ENCODE measurements at regions not wholly inside any gene's neighbourhood (a gene's known extent, or its start where the extent isn't known, plus 50 kb on each side); places are given as distances from the start of the nearest gene placed in this dataset.

- TF ChIP-seq CTCF (IDR thresholded peaks at IDR 0.05; ENCODE audit: insufficient read depth, low read depth, low read length) (no peak), EZH2 (IDR thresholded peaks at IDR 0.05; ENCODE audit: insufficient read depth, low read length) (no peak)
Observed at GRCh38 chr3:117047951-117048705, 338.5 kb downstream of the TUSC7 start.

Data from astrocyte (in vitro differentiated cells and primary cell).